ENCODE measurements at regions not wholly inside any gene's neighbourhood (a gene's known extent, or its start where the extent isn't known, plus 50 kb on each side); places are given as distances from the start of the nearest gene placed in this dataset.

- no peak for DNase-seq (ENCODE audit: insufficient read length, low spot score)
These were observed 58.5 kb downstream of the DLL1 start for GRCh38 chr6:170232186-170233002.

GRCh38 chr6:170231293-170232185 is 59.3 kb downstream of the DLL1 start:
- FAIRE-seq (no peak), DNase-seq (ENCODE audit: insufficient read length, low spot score) (no peak)

More at GRCh38 chr6:170232186-170233002, 58.5 kb downstream of the DLL1 start:
- no peak for FAIRE-seq

DNA sequence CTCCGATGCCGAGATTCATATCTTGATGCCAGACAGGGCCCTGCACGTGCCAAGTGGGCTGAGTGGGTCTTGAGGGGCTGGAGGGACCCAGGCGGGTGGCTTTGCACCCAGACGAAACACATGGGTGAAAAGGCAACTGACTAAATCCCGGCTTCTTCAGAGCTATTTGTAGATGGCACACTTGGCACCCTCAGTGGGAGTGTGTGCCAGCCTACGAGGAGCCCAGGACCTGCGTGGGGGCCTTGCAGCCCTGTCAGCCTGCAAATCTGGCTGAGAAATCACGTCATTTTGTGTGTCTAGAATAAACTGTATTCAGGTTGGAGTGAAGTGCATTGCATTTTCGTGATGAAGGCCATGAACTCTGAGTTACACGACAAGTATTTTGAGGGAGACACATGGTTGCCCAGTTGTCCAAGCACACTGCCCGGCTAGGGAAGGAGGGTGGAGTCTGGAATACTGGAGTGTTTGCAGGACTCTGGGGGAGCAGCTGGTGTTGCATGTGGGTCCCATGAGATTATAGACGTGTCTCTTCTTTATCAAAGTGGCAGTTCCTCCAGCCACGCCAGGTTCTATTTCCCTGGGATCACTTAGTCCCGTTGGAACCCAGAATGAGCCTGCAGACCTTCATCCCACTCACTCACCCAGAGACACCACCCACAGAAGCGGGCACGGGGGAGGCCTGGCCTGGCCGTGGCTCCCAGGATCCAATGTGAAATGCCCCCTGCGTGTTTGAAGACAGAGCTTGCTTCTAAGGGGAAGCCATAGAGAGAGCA is 60.2 kb downstream of the DLL1 start:
- FAIRE-seq, result no peak
- no peak for DNase-seq (ENCODE audit: insufficient read length, low spot score)

DNA sequence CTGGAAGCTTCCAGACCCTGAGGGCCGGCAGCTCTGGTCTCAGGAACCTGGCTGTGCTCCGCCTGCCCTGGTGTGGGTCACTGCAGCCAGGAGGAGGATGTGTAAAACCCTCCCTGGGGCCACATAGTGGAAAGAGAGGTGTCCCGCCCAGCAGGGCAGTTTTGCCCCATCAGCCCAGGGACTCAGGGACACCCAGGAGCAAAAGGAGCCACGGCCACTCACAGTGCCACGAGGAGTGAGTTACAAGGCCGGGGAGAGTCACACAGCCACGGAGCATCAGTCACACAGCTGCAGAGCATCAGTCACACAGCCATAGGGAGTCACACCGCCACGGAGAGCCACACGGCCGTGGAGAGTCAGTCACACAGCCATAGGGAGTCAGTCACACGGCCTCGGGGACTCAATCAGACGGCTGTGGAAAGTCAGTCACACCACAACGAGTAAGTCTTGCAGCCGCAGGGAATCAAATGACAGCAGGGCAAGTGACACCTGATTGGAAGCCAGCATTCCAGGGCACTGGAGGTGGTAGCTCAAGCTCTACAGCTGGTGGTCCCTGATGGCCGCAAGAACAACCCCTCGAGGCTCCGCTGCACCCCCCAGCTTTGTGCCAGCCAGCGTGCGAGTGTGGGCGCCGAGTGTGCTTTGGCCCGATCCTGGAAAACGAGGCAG is 60.9 kb downstream of the DLL1 start:
- DNase-seq (ENCODE audit: insufficient read length, low spot score) (no peak), FAIRE-seq (no peak)

DNA sequence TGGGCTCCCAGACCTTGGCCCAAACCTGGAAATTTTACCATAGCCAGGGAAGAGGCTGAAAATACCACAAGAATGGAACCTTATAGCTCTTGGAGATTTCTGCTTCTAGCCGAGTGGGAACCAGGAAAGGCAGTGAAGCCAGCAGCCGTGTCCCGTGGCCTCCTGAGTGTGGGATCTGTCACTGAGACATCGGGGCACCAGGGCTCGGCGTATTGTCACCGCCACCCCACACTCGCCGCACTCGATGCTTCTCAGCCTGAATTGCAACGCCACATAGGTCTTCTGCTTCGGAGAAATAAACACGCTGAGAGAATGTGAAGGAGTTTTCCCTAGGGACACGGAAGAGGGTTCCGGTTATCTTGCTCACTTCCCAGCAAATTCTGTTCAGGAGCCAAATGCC is 61.5 kb downstream of the DLL1 start:
- DNase-seq (ENCODE audit: insufficient read length, low spot score), result no peak
- no peak for FAIRE-seq

DNA sequence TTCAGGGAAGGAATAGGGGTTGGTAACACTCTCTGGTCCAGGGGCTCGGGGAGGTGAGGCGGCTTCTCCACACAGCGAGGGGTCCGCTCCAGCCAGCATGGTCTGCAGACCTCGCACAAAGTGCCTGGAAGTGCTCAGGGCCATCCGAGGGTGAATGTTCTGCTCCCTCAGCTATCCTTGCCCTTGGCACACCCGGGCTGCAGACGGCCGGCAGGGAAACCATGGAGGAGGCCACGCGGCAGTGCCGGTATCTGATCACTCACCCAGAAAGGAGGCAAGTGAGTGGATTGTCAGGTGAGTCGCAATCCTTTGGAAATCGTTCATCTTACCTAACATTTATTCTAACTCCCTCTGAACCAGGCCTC is 62.0 kb downstream of the DLL1 start:
- FAIRE-seq, result no peak
- no peak for DNase-seq (ENCODE audit: insufficient read length, low spot score)

GRCh38 chr6:170227996-170228945 is 62.6 kb downstream of the DLL1 start:
- DNase-seq (ENCODE audit: insufficient read length, low spot score), result no peak
- FAIRE-seq, result no peak

- no peak for FAIRE-seq
- DNase-seq (ENCODE audit: insufficient read length, low spot score), result no peak
These were observed 63.3 kb downstream of the DLL1 start for GRCh38 chr6:170227521-170227983.

GRCh38 chr6:170226647-170227046 is 64.2 kb downstream of the DLL1 start:
- no peak for DNase-seq (ENCODE audit: insufficient read length, low spot score)

GRCh38 chr6:170225852-170226417 is 64.9 kb downstream of the DLL1 start:
- FAIRE-seq (no peak), DNase-seq (ENCODE audit: insufficient read length, low spot score) (no peak)

More at GRCh38 chr6:170226647-170227046, 64.2 kb downstream of the DLL1 start:
- FAIRE-seq, result no peak

DNA sequence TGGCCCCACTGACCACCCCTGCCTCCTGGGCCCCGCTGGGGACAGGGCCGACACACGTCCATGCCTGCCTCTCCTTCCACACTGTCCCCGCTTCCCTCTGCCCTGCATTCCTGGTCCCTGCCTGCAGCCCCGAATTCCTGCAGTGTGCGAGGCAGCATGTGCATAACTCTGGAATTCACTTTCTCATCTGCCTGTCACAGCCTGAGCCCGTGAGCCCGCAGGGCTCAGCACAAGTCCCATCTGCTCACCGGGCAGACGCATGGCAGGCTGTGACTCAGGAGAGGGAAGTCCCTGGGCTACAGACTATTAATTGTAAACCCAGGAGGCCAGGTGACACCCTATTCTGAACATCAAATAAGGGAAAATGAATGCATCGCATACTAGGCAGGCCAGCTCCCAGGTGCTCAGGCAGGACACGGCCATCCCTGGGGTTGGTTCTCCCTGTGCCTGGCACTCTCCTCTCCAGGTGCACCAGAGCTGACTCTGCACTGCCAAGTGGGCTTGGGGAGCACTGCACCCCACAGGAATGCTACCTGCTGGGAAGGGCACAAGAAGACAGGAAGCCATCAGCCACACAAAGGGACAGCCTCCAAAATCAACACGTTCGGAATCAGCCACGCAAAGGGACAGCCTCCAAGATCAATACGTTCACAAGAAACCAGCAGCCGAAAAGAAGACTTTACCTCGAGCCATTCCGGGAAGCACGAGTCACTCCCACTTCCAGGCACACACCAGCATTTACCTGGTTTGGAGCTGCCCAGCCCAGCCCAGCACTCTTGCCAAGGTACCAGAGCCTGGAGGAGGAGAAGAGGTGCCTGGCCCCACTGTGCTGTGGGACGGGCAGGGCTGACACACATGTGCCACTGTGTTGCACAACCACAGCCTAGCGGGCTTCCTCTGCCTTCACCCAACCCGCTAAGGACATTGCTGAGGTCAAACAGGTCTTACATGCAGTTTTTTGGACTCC is 65.9 kb downstream of the DLL1 start:
- DNase-seq (ENCODE audit: insufficient read length, low spot score) (no peak), FAIRE-seq (no peak)

GRCh38 chr6:170223718-170224693 is 66.9 kb downstream of the DLL1 start:
- FAIRE-seq, result no peak
- DNase-seq (ENCODE audit: insufficient read length, low spot score), result no peak

DNA sequence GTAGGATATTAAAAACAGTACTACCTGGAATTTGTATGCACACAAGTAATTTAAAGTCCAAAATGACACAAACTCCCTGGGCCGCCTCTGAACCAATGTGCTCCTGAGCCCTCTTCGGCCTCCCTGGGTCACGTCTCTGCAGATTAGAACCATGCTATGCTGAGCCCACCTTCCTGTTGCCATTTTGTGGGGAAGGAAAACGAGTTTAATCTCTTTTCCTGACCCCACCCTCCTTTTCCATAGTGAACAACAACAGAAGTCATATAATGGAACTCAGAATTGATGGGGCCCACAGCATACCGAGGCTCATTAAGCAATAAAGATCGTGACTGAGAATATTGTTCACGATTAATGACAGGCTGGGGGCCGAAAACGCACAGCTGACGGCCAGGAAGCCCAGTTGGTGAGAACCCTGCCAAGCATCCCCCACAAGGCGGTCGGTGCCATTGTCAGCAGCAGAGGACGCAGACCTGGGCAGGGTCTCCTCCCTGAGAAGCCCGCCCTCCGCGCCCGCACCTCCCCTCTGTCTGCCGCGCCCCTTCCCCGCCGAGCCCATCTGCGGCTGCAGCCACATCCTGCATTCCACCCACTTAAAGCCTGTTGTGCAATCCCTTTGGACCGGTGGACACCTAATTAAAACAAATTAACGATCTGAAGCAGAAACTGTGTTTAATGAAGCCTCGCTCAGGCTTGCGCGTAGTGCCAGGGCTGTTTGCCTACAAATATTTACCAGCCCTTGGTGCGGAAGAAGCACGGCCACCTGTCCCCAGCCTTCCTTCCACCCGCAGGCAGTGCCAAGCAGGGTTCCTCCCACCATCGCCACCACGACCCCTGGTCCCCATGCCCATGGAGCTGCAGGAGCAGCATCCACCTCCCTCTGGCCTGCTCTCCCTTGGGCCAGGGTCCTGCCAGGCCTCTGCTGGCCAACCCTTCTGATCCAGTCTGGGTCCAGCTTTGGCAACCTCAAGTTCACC is 68.1 kb downstream of the DLL1 start:
- DNase-seq (ENCODE audit: insufficient read length, low spot score), result no peak
- FAIRE-seq, result no peak

- no peak for FAIRE-seq
- DNase-seq (ENCODE audit: insufficient read length, low spot score), result no peak
These were observed 69.0 kb downstream of the DLL1 start for GRCh38 chr6:170221753-170222400.
